ENCODE measurements at regions not wholly inside any gene's neighbourhood (a gene's known extent, or its start where the extent isn't known, plus 50 kb on each side); places are given as distances from the start of the nearest gene placed in this dataset.

GRCh38 chr11:98431463-98432359, 589.0 kb upstream of the CNTN5 start:
- Histone ChIP-seq H3K9me2 (ENCODE audit: low read depth, low read length) (no peaks in the 10 kb centered on the region), H3K27ac (ENCODE audit: low read depth, low read length, poor library complexity, severe bottlenecking) (no peak overlapping the region), H3K9me3 (ENCODE audit: low read length) (no peaks in the 10 kb centered on the region), H3K4me1 (ENCODE audit: insufficient read depth, low read length, severe bottlenecking) (no peaks in the 10 kb centered on the region), H3K9ac (ENCODE audit: low read length) (no peak overlapping the region), H3K27me3 (ENCODE audit: insufficient read depth, low read length) (no peaks in the 10 kb centered on the region), H3K79me2 (ENCODE audit: insufficient read depth, low read length) (no peaks in the 10 kb centered on the region), H3K36me3 (ENCODE audit: insufficient read depth, low read length) (no peaks in the 10 kb centered on the region), H2AFZ (ENCODE audit: low read length) (no peak overlapping the region), H3K4me2 (ENCODE audit: low read length) (no peak overlapping the region), H4K20me1 (ENCODE audit: insufficient read depth, low read length) (no peaks in the 10 kb centered on the region), H3F3A (ENCODE audit: insufficient read depth, low read length) (no peaks in the 10 kb centered on the region), H3K4me3 (ENCODE audit: low read depth, low read length, poor library complexity, severe bottlenecking) (no peak overlapping the region)
- no peak for TF ChIP-seq EZH2 (IDR thresholded peaks at IDR 0.05; ENCODE audit: borderline replicate concordance, low read length)

- no peak overlapping the region for H3K27ac ChIP-seq (ENCODE audit: low read depth, low read length, poor library complexity, severe bottlenecking)
- H3K4me1 ChIP-seq (ENCODE audit: insufficient read depth, low read length, severe bottlenecking): no peaks in the 10 kb centered on the region
- no peaks in the 10 kb centered on the region for H4K20me1 ChIP-seq (ENCODE audit: insufficient read depth, low read length)
- no peak overlapping the region for H2AFZ ChIP-seq (ENCODE audit: low read length)
- H3K79me2 ChIP-seq (ENCODE audit: insufficient read depth, low read length): no peaks in the 10 kb centered on the region
- H3K27me3 ChIP-seq (ENCODE audit: insufficient read depth, low read length): no peaks in the 10 kb centered on the region
- no peak overlapping the region for H3K4me3 ChIP-seq (ENCODE audit: low read depth, low read length, poor library complexity, severe bottlenecking)
- TF ChIP-seq EZH2 (IDR thresholded peaks at IDR 0.05; ENCODE audit: borderline replicate concordance, low read length): no peak
- no peak for TF ChIP-seq CTCF (IDR thresholded peaks at IDR 0.05; ENCODE audit: low read length)
- H3K36me3 ChIP-seq (ENCODE audit: insufficient read depth, low read length): no peaks in the 10 kb centered on the region
- no peak overlapping the region for H3K4me2 ChIP-seq (ENCODE audit: low read length)
- H3F3A ChIP-seq (ENCODE audit: insufficient read depth, low read length): no peaks in the 10 kb centered on the region
- no peaks in the 10 kb centered on the region for H3K9me2 ChIP-seq (ENCODE audit: low read depth, low read length)
- H3K9ac ChIP-seq (ENCODE audit: low read length): no peak overlapping the region
- H3K9me3 ChIP-seq (ENCODE audit: low read length): no peaks in the 10 kb centered on the region
Measured at GRCh38 chr11:98434296-98434695, 586.5 kb upstream of the CNTN5 start.

GRCh38 chr11:98453378-98453777, 567.4 kb upstream of the CNTN5 start:
- no peaks in the 10 kb centered on the region for H3K9me2 ChIP-seq (ENCODE audit: low read depth, low read length)
- H3K9ac ChIP-seq (ENCODE audit: low read length): no peak overlapping the region
- H2AFZ ChIP-seq (ENCODE audit: low read length): no peak overlapping the region
- H3K4me2 ChIP-seq (ENCODE audit: low read length): no peak overlapping the region
- H3K27me3 ChIP-seq (ENCODE audit: insufficient read depth, low read length): no peaks in the 10 kb centered on the region
- no peaks in the 10 kb centered on the region for H3K4me1 ChIP-seq (ENCODE audit: insufficient read depth, low read length, severe bottlenecking)
- no peak overlapping the region for H3K27ac ChIP-seq (ENCODE audit: low read depth, low read length, poor library complexity, severe bottlenecking)
- no peaks in the 10 kb centered on the region for H3K79me2 ChIP-seq (ENCODE audit: insufficient read depth, low read length)
- H3K36me3 ChIP-seq (ENCODE audit: insufficient read depth, low read length): no peaks in the 10 kb centered on the region
- H3K4me3 ChIP-seq (ENCODE audit: low read depth, low read length, poor library complexity, severe bottlenecking): no peak overlapping the region
- no peaks in the 10 kb centered on the region for H3F3A ChIP-seq (ENCODE audit: insufficient read depth, low read length)
- no peaks in the 10 kb centered on the region for H3K9me3 ChIP-seq (ENCODE audit: low read length)
- TF ChIP-seq CTCF (IDR thresholded peaks at IDR 0.05; ENCODE audit: low read length) (no peak), EZH2 (IDR thresholded peaks at IDR 0.05; ENCODE audit: borderline replicate concordance, low read length) (no peak)
- H4K20me1 ChIP-seq (ENCODE audit: insufficient read depth, low read length): no peaks in the 10 kb centered on the region
